ENCODE measurements at regions not wholly inside any gene's neighbourhood (a gene's known extent, or its start where the extent isn't known, plus 50 kb on each side); places are given as distances from the start of the nearest gene placed in this dataset.

- Mint-ChIP-seq H3K36me3 (no peaks in the 10 kb centered on the region), H3K27ac (peak overlapping the region in 1 of 7 donors; percentile 13), H3K4me3 (no peak overlapping the region), H3K9me3 (no peaks in the 10 kb centered on the region), H3K4me1 (no peaks in the 10 kb centered on the region), H3K27me3 (ENCODE audit: low read depth in 3 of 3) (peaks cover 0 to 5% (median 4%) of the 10 kb centered on the region in 3 donors)
- H3K27me3 ChIP-seq (ENCODE audit: control insufficient read depth in 2 of 2, insufficient read depth in 2 of 2, low read length in 2 of 2) = no peaks in the 10 kb centered on the region
- H3K79me2 ChIP-seq (ENCODE audit: insufficient read depth, low read length) = no peaks in the 10 kb centered on the region
- DNase-seq = no peak
- no peaks in the 10 kb centered on the region for H3K36me3 ChIP-seq (replicated peaks in 1 of 2; ENCODE audit: control insufficient read depth in 1 of 2, insufficient read depth in 2 of 2, low read length in 2 of 2)
- no peak overlapping the region for H2AFZ ChIP-seq (ENCODE audit: insufficient read depth, low read depth, low read length, poor library complexity, severe bottlenecking)
- H3K4me2 ChIP-seq (replicated peaks; ENCODE audit: extremely low read depth, low read length, poor library complexity, severe bottlenecking) = no peak overlapping the region
- TF ChIP-seq, protein P1, sequence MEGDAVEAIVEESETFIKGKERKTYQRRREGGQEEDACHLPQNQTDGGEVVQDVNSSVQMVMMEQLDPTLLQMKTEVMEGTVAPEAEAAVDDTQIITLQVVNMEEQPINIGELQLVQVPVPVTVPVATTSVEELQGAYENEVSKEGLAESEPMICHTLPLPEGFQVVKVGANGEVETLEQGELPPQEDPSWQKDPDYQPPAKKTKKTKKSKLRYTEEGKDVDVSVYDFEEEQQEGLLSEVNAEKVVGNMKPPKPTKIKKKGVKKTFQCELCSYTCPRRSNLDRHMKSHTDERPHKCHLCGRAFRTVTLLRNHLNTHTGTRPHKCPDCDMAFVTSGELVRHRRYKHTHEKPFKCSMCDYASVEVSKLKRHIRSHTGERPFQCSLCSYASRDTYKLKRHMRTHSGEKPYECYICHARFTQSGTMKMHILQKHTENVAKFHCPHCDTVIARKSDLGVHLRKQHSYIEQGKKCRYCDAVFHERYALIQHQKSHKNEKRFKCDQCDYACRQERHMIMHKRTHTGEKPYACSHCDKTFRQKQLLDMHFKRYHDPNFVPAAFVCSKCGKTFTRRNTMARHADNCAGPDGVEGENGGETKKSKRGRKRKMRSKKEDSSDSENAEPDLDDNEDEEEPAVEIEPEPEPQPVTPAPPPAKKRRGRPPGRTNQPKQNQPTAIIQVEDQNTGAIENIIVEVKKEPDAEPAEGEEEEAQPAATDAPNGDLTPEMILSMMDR (IDR thresholded peaks at IDR 0.05) = no peak
- intact Hi-C loops (cut with micrococcal nuclease) = no loop called here
- 96% methylated on average over 3 of the region's 4 CpGs for WGBS (ENCODE audit: insufficient coverage)
- no peaks in the 10 kb centered on the region for H3K9me3 ChIP-seq (replicated peaks in 1 of 2; ENCODE audit: control insufficient read depth in 1 of 2, insufficient read depth in 1 of 2, low read length in 2 of 2)
- no peak overlapping the region for H3K4me3 ChIP-seq (replicated peaks in 1 of 3; ENCODE audit: low read depth in 2 of 3, low read length in 3 of 3)
- H3K4me1 ChIP-seq (ENCODE audit: control insufficient read depth in 1 of 2, insufficient read depth in 2 of 2, low read length in 2 of 2) = no peaks in the 10 kb centered on the region
- no peaks in the 10 kb centered on the region for H4K20me1 ChIP-seq (ENCODE audit: insufficient read depth, low read length)
- H3K9ac ChIP-seq (ENCODE audit: insufficient read depth, low read length, poor library complexity, severe bottlenecking) = no peak overlapping the region
- no peak overlapping the region for H3K27ac ChIP-seq (ENCODE audit: low read depth in 1 of 2, low read length in 2 of 2)
Measured at GRCh38 chr6:90459225-90459758, 127.6 kb downstream of the MAP3K7 start.

GRCh38 chr6:90458353-90459224, 128.3 kb downstream of the MAP3K7 start:
- Histone ChIP-seq H3K9ac (ENCODE audit: insufficient read depth, low read length, poor library complexity, severe bottlenecking) (no peak overlapping the region), H3K4me3 (replicated peaks in 1 of 3; ENCODE audit: low read depth in 2 of 3, low read length in 3 of 3) (no peak overlapping the region), H3K27ac (ENCODE audit: low read depth in 1 of 2, low read length in 2 of 2) (no peak overlapping the region), H3K36me3 (replicated peaks in 1 of 2; ENCODE audit: control insufficient read depth in 1 of 2, insufficient read depth in 2 of 2, low read length in 2 of 2) (no peaks in the 10 kb centered on the region), H3K27me3 (ENCODE audit: control insufficient read depth in 2 of 2, insufficient read depth in 2 of 2, low read length in 2 of 2) (no peaks in the 10 kb centered on the region), H4K20me1 (ENCODE audit: insufficient read depth, low read length) (no peaks in the 10 kb centered on the region), H3K9me3 (replicated peaks in 1 of 2; ENCODE audit: control insufficient read depth in 1 of 2, insufficient read depth in 1 of 2, low read length in 2 of 2) (no peaks in the 10 kb centered on the region), H2AFZ (ENCODE audit: insufficient read depth, low read depth, low read length, poor library complexity, severe bottlenecking) (no peak overlapping the region), H3K4me1 (ENCODE audit: control insufficient read depth in 1 of 2, insufficient read depth in 2 of 2, low read length in 2 of 2) (no peaks in the 10 kb centered on the region), H3K4me2 (replicated peaks; ENCODE audit: extremely low read depth, low read length, poor library complexity, severe bottlenecking) (no peak overlapping the region), H3K79me2 (ENCODE audit: insufficient read depth, low read length) (no peaks in the 10 kb centered on the region)
- H3K4me3 Mint-ChIP-seq = no peak overlapping the region
- TF ChIP-seq, protein P1 (IDR thresholded peaks at IDR 0.05) = no peak
- 80% methylated on average over 8 of the region's 10 CpGs for WGBS (ENCODE audit: insufficient coverage)
- H3K27me3 Mint-ChIP-seq (ENCODE audit: low read depth in 3 of 3) = peaks cover 0 to 5% (median 2%) of the 10 kb centered on the region in 3 donors
- intact Hi-C loops (cut with micrococcal nuclease) = no loop called here
- no peaks in the 10 kb centered on the region for H3K9me3 Mint-ChIP-seq
- H3K36me3 Mint-ChIP-seq = no peaks in the 10 kb centered on the region
- DNase-seq = no peak
- H3K27ac Mint-ChIP-seq = no peak overlapping the region
- H3K4me1 Mint-ChIP-seq = no peaks in the 10 kb centered on the region

Data from CD14-positive monocyte (primary cell).